ENCODE measurements at regions not wholly inside any gene's neighbourhood (a gene's known extent, or its start where the extent isn't known, plus 50 kb on each side); places are given as distances from the start of the nearest gene placed in this dataset.

DNA sequence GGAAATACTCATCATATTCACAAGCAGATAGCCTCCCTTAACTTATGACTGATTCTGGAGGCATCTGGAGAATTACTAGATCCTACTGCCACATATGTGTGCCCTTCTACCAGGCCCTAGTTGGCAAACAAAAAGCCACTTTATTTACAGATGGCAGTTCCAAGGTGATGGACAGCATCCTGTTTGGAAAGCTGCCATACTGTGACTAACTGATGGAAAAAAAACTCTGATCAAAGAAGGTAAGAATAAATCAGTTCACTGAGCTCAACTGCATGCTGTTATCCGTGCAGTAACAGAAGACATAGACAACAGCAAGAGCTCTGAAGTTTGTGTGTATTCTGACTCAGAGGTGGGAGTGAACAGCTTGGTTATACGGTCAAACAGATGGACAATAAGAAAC is 279.8 kb upstream of the POU5F2 start:
- H3K9me3 ChIP-seq (ENCODE audit: insufficient read depth, low read length, severe bottlenecking), result no peaks in the 10 kb centered on the region
- no peaks in the 10 kb centered on the region for H3K79me2 ChIP-seq (ENCODE audit: insufficient read depth, low read length)
- no peak overlapping the region for H2AFZ ChIP-seq (ENCODE audit: low read depth, low read length)
- H3K4me3 ChIP-seq (ENCODE audit: low read depth in 1 of 2, low read length in 2 of 2), result no peak overlapping the region
- H3K4me1 ChIP-seq (ENCODE audit: insufficient read depth, low read length), result no peaks in the 10 kb centered on the region
- no peak for TF ChIP-seq EZH2 (IDR thresholded peaks at IDR 0.05; ENCODE audit: borderline replicate concordance, low read depth, low read length, severe bottlenecking)
- TF ChIP-seq, protein P1, sequence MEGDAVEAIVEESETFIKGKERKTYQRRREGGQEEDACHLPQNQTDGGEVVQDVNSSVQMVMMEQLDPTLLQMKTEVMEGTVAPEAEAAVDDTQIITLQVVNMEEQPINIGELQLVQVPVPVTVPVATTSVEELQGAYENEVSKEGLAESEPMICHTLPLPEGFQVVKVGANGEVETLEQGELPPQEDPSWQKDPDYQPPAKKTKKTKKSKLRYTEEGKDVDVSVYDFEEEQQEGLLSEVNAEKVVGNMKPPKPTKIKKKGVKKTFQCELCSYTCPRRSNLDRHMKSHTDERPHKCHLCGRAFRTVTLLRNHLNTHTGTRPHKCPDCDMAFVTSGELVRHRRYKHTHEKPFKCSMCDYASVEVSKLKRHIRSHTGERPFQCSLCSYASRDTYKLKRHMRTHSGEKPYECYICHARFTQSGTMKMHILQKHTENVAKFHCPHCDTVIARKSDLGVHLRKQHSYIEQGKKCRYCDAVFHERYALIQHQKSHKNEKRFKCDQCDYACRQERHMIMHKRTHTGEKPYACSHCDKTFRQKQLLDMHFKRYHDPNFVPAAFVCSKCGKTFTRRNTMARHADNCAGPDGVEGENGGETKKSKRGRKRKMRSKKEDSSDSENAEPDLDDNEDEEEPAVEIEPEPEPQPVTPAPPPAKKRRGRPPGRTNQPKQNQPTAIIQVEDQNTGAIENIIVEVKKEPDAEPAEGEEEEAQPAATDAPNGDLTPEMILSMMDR (IDR thresholded peaks at IDR 0.05; ENCODE audit: borderline replicate concordance, extremely low read depth, low read length, poor library complexity, severe bottlenecking), result no peak
- no peak overlapping the region for H3K4me2 ChIP-seq (ENCODE audit: insufficient read depth, low read length)
- no peaks in the 10 kb centered on the region for H4K20me1 ChIP-seq (ENCODE audit: insufficient read depth, low read length)
- no peak for DNase-seq
- H3K9ac ChIP-seq (ENCODE audit: low read depth, low read length), result no peak overlapping the region
- H3K36me3 ChIP-seq (ENCODE audit: insufficient read depth, low read length), result peaks cover 32% of the 10 kb centered on the region; the same call in 1 of the 2 replicates
- ATAC-seq (ENCODE audit: insufficient read depth, low read depth), result no peak
- H3K27ac ChIP-seq (ENCODE audit: low read length), result no peak overlapping the region
- no peaks in the 10 kb centered on the region for H3K27me3 ChIP-seq (ENCODE audit: insufficient read depth, low read length, poor library complexity)

DNA sequence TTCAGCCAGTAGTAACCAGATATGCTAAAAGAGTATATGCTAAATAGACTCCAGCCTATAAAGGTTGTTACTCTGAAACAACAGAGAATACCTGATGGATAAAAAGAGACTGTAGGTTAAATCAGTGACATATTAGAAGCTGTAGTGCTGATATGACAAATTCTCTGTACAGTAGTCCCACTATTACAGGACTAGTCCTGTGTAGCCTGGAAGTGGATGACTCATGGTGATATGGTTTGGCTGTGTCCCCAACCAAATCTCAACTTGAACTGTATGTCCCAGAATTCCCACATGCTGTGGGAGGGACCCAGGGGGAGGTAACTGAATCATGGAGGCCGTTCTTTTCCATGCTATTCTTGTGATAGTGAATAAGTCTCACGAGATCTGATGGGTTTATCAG is 276.2 kb upstream of the POU5F2 start:
- H3K36me3 ChIP-seq (ENCODE audit: insufficient read depth, low read length), result peaks cover 28% of the 10 kb centered on the region; the same call in 1 of the 2 replicates
- peaks cover 6% of the 10 kb centered on the region; the same call in 1 of the 2 replicates for H3K79me2 ChIP-seq (ENCODE audit: insufficient read depth, low read length)
- no peaks in the 10 kb centered on the region for H4K20me1 ChIP-seq (ENCODE audit: insufficient read depth, low read length)
- no peaks in the 10 kb centered on the region for H3K27me3 ChIP-seq (ENCODE audit: insufficient read depth, low read length, poor library complexity)
- H3K4me3 ChIP-seq (ENCODE audit: low read depth in 1 of 2, low read length in 2 of 2), result no peak overlapping the region
- H3K9ac ChIP-seq (ENCODE audit: low read depth, low read length), result no peak overlapping the region
- no peak overlapping the region for H3K4me2 ChIP-seq (ENCODE audit: insufficient read depth, low read length)
- ATAC-seq (ENCODE audit: insufficient read depth, low read depth), result no peak
- no peak overlapping the region for H3K27ac ChIP-seq (ENCODE audit: low read length)
- no peak for DNase-seq
- TF ChIP-seq, protein P1 (IDR thresholded peaks at IDR 0.05; ENCODE audit: borderline replicate concordance, extremely low read depth, low read length, poor library complexity, severe bottlenecking), result no peak
- TF ChIP-seq EZH2 (IDR thresholded peaks at IDR 0.05; ENCODE audit: borderline replicate concordance, low read depth, low read length, severe bottlenecking), result no peak
- no peaks in the 10 kb centered on the region for H3K4me1 ChIP-seq (ENCODE audit: insufficient read depth, low read length)
- no peak overlapping the region for H2AFZ ChIP-seq (ENCODE audit: low read depth, low read length)
- peaks cover 11% of the 10 kb centered on the region for H3K9me3 ChIP-seq (ENCODE audit: insufficient read depth, low read length, severe bottlenecking)

DNA sequence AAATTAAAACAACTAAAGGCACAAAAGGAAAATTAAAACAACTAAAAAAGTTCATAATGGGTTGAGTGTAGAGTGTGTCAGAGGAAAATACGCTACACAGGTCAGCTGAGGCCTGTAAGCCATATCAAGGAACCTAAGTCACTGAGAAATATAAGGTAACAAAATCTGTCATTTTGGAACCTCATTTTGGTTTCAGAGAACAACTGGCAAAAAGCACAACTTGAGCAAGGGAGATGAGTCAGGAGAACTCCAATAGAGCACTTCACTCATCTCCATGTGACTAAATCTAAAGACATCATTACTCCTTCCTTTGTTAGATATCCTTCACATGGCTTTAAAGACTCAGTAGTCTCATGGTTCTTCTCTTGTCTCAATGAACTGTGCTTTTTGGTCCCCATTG is 269.4 kb upstream of the POU5F2 start:
- H3K36me3 ChIP-seq (ENCODE audit: insufficient read depth, low read length), result peaks cover 6% of the 10 kb centered on the region; the same call in 1 of the 2 replicates
- TF ChIP-seq EZH2 (IDR thresholded peaks at IDR 0.05; ENCODE audit: borderline replicate concordance, low read depth, low read length, severe bottlenecking), result no peak
- TF ChIP-seq, protein P1 (IDR thresholded peaks at IDR 0.05; ENCODE audit: borderline replicate concordance, extremely low read depth, low read length, poor library complexity, severe bottlenecking), result no peak
- no peaks in the 10 kb centered on the region for H4K20me1 ChIP-seq (ENCODE audit: insufficient read depth, low read length)
- H3K9me3 ChIP-seq (ENCODE audit: insufficient read depth, low read length, severe bottlenecking), result peaks cover 9% of the 10 kb centered on the region
- no peak for DNase-seq
- no peak for ATAC-seq (ENCODE audit: insufficient read depth, low read depth)
- no peak overlapping the region for H3K9ac ChIP-seq (ENCODE audit: low read depth, low read length)
- no peak overlapping the region for H3K4me2 ChIP-seq (ENCODE audit: insufficient read depth, low read length)
- H3K79me2 ChIP-seq (ENCODE audit: insufficient read depth, low read length), result peaks cover 6% of the 10 kb centered on the region; the same call in 1 of the 2 replicates
- H3K4me1 ChIP-seq (ENCODE audit: insufficient read depth, low read length), result no peaks in the 10 kb centered on the region
- no peaks in the 10 kb centered on the region for H3K27me3 ChIP-seq (ENCODE audit: insufficient read depth, low read length, poor library complexity)
- no peak overlapping the region for H3K4me3 ChIP-seq (ENCODE audit: low read depth in 1 of 2, low read length in 2 of 2)
- H2AFZ ChIP-seq (ENCODE audit: low read depth, low read length), result no peak overlapping the region
- H3K27ac ChIP-seq (ENCODE audit: low read length), result no peak overlapping the region

DNA sequence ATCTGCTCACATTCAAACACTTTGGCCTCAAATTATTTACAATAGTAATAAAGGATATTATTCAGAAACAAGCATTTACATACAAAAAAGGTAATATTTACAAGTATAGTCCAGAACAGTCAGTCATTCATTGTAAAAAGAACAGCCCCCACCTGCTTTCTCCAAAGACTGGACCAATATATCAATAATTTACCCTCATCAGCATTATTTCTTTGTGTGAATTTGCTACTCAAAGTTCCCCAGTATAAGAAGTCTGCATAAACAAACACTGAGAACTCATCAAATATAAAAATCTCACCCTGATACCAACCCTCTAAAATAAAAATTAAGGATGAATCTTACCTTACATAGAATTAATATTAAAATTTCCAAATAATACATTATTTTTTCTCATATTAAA is 267.8 kb upstream of the POU5F2 start:
- no peak overlapping the region for H3K4me3 ChIP-seq (ENCODE audit: low read depth in 1 of 2, low read length in 2 of 2)
- H3K4me1 ChIP-seq (ENCODE audit: insufficient read depth, low read length), result no peaks in the 10 kb centered on the region
- H3K27me3 ChIP-seq (ENCODE audit: insufficient read depth, low read length, poor library complexity), result no peaks in the 10 kb centered on the region
- ATAC-seq (ENCODE audit: insufficient read depth, low read depth) (no peak), DNase-seq (no peak)
- no peak overlapping the region for H3K9ac ChIP-seq (ENCODE audit: low read depth, low read length)
- TF ChIP-seq, protein P1 (IDR thresholded peaks at IDR 0.05; ENCODE audit: borderline replicate concordance, extremely low read depth, low read length, poor library complexity, severe bottlenecking), result no peak
- peaks cover 3% of the 10 kb centered on the region for H3K9me3 ChIP-seq (ENCODE audit: insufficient read depth, low read length, severe bottlenecking)
- peaks cover 9% of the 10 kb centered on the region; the same call in 1 of the 2 replicates for H3K36me3 ChIP-seq (ENCODE audit: insufficient read depth, low read length)
- no peaks in the 10 kb centered on the region for H3K79me2 ChIP-seq (ENCODE audit: insufficient read depth, low read length)
- no peak overlapping the region for H3K4me2 ChIP-seq (ENCODE audit: insufficient read depth, low read length)
- no peak overlapping the region for H2AFZ ChIP-seq (ENCODE audit: low read depth, low read length)
- H3K27ac ChIP-seq (ENCODE audit: low read length), result no peak overlapping the region
- no peaks in the 10 kb centered on the region for H4K20me1 ChIP-seq (ENCODE audit: insufficient read depth, low read length)
